Osteocyte (in vitro differentiated cells): ENCODE measurements at regions not wholly inside any gene's neighbourhood (a gene's known extent, or its start where the extent isn't known, plus 50 kb on each side); places are given as distances from the start of the nearest gene placed in this dataset.

ENCODE experiments used
- DNase-seq: peaks from one replicate; pipeline ENCODE4 v3.0.0; 2021; ENCODE audit warnings: mixed read lengths; ENCODE audit not compliant: unreplicated experiment; ENCODE audit errors: extremely low spot score
- H3K27ac Mint-ChIP-seq: one replicate; pipeline ENCODE4 v1.8.0; 2021; ENCODE audit warnings: mild to moderate bottlenecking, mixed read lengths; ENCODE audit not compliant: unreplicated experiment
- H3K27me3 Mint-ChIP-seq: one replicate; pipeline ENCODE4 v1.8.0; 2021; ENCODE audit warnings: mixed read lengths; ENCODE audit not compliant: unreplicated experiment
- H3K36me3 Mint-ChIP-seq: one replicate; pipeline ENCODE4 v1.8.0; 2021; ENCODE audit warnings: mixed read lengths; ENCODE audit not compliant: unreplicated experiment
- H3K4me1 Mint-ChIP-seq: one replicate; pipeline ENCODE4 v1.8.0; 2021; ENCODE audit warnings: mixed read lengths; ENCODE audit not compliant: unreplicated experiment
- H3K4me3 Mint-ChIP-seq: one replicate; pipeline ENCODE4 v1.8.0; 2021; ENCODE audit warnings: mild to moderate bottlenecking, moderate library complexity, mixed read lengths; ENCODE audit not compliant: unreplicated experiment
- H3K9me3 Mint-ChIP-seq: one replicate; pipeline ENCODE4 v1.8.0; 2021; ENCODE audit warnings: mixed read lengths; ENCODE audit not compliant: unreplicated experiment
- TF ChIP-seq, protein P1 (sequence below): fragments of 200-600 bp; sonication (generic); IDR thresholded peaks from 2 replicates; pipeline ENCODE4 v1.5.0; 2021; ENCODE audit warnings: antibody characterized with exemption, mild to moderate bottlenecking, moderate library complexity

DNA sequence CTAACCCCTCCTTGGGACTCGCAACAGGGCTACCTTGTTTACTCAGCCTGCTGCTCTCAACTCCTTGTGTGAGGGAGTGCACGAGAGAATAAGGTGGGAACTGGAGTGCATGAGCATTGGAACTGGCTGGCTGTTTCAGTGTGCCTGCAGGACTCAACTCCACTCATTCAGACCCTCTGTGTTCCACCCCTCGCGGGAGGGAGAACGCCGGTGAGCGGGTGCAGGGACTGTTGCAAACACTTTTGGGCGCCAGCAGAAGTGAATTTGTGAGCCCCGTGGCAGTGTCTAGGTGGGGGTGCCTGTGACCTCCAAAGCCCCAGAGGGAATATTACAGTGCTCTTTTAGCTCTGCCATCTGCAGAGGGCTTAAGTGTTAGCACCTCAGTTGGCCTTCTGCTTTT, 1978.3 kb upstream of the PIK3C3 start:
- peaks cover 2% of the 10 kb centered on the region for H3K27me3 Mint-ChIP-seq
- no peak overlapping the region for H3K4me3 Mint-ChIP-seq
- no peaks in the 10 kb centered on the region for H3K9me3 Mint-ChIP-seq
- DNase-seq: no peak
- H3K36me3 Mint-ChIP-seq: no peaks in the 10 kb centered on the region
- H3K4me1 Mint-ChIP-seq: peaks cover 4% of the 10 kb centered on the region
- no peak overlapping the region for H3K27ac Mint-ChIP-seq
- TF ChIP-seq, protein P1, sequence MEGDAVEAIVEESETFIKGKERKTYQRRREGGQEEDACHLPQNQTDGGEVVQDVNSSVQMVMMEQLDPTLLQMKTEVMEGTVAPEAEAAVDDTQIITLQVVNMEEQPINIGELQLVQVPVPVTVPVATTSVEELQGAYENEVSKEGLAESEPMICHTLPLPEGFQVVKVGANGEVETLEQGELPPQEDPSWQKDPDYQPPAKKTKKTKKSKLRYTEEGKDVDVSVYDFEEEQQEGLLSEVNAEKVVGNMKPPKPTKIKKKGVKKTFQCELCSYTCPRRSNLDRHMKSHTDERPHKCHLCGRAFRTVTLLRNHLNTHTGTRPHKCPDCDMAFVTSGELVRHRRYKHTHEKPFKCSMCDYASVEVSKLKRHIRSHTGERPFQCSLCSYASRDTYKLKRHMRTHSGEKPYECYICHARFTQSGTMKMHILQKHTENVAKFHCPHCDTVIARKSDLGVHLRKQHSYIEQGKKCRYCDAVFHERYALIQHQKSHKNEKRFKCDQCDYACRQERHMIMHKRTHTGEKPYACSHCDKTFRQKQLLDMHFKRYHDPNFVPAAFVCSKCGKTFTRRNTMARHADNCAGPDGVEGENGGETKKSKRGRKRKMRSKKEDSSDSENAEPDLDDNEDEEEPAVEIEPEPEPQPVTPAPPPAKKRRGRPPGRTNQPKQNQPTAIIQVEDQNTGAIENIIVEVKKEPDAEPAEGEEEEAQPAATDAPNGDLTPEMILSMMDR: no peak

- TF ChIP-seq, protein P1: no peak
- Mint-ChIP-seq H3K4me3 (no peak overlapping the region), H3K36me3 (no peaks in the 10 kb centered on the region), H3K27me3 (no peaks in the 10 kb centered on the region), H3K27ac (no peak overlapping the region), H3K9me3 (no peaks in the 10 kb centered on the region), H3K4me1 (peaks cover 20% of the 10 kb centered on the region)
- DNase-seq: no peak
Observed at GRCh38 chr18:39972521-39972920, 1982.5 kb upstream of the PIK3C3 start.

DNA sequence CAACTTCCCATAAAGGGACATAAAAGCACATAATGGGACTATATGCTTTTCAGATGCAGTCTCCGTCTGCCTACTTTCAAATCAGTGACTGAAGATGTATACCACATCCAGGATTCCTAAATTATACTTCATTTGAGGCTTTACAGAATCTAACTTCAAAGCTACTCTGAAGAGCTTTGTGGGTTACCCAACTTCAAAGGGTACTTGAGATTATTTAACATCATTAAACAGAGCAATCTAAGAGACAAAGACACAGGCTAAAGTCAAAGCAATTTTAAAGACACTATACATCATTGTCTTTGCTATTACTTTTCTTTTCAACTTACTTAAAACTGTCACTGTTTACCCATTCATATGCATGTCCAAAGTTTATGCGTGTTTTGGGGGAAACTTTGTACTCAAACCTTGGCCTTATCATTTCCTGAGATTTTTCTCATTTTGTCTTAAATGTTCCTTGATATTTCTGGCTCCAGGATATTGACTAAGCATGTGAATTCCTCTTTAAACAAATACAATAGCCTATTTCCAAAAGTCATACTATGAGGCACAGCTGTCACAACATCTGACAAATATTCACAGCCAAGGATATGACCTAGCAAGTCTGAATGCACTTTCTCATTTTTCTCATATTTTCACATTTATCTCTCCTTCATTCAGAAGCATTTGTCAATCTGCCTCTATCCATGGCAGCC, 1985.1 kb upstream of the PIK3C3 start:
- H3K4me1 Mint-ChIP-seq: peaks cover 20% of the 10 kb centered on the region
- H3K27me3 Mint-ChIP-seq: no peaks in the 10 kb centered on the region
- peak overlapping the region; percentile 85 for H3K27ac Mint-ChIP-seq
- no peak for DNase-seq
- H3K4me3 Mint-ChIP-seq: peak overlapping the region; percentile 30
- TF ChIP-seq, protein P1: no peak
- H3K36me3 Mint-ChIP-seq: no peaks in the 10 kb centered on the region
- H3K9me3 Mint-ChIP-seq: no peaks in the 10 kb centered on the region

DNA sequence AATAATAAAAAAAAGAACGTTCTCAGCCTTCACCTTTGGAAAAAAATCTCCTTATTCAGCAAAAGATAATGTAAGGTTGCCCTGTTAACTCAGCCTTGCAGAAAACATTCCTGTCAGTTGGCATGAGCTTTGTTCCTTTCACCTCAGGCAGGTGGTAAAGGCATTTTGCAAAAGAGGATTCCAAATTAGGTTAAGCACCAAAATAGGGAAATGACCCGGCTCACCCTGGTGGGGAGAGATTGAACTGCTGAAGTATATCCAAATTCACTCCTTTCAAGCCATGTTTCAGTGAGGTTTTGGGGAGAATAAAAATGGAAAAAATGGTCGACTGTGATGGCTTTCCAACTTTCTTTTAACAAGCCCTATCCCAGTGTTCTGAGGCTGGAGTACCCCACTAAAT, 1988.8 kb upstream of the PIK3C3 start:
- peaks cover 27% of the 10 kb centered on the region for H3K4me1 Mint-ChIP-seq
- no peak for DNase-seq
- no peak overlapping the region for H3K4me3 Mint-ChIP-seq
- TF ChIP-seq, protein P1: no peak
- H3K36me3 Mint-ChIP-seq: no peaks in the 10 kb centered on the region
- no peaks in the 10 kb centered on the region for H3K9me3 Mint-ChIP-seq
- no peaks in the 10 kb centered on the region for H3K27me3 Mint-ChIP-seq
- no peak overlapping the region for H3K27ac Mint-ChIP-seq

DNA sequence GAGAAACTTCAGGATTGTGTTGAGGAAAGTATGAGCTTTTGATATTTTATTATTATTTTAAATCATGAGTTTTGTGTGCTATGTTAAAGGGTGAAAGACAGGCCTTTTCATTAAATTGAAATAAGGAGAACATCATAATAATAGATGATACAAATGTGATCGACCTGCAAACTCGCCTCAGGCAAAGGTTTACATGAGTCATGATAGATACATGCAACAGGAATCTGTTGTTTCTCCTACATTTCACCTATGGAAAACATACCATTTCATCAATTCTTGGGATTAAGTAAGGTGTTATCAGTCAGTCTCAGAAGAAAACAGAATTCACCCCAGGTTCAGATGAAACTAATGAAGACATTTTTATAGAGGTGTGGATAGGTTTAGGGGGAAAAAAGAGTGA, 1992.5 kb upstream of the PIK3C3 start:
- Mint-ChIP-seq H3K4me1 (peaks cover 13% of the 10 kb centered on the region), H3K27ac (peak overlapping the region; percentile 40), H3K27me3 (no peaks in the 10 kb centered on the region), H3K9me3 (no peaks in the 10 kb centered on the region), H3K36me3 (no peaks in the 10 kb centered on the region), H3K4me3 (no peak overlapping the region)
- TF ChIP-seq, protein P1: no peak
- no peak for DNase-seq
